Lower leg skin (tissue), 3 donors: ENCODE measurements at regions not wholly inside any gene's neighbourhood (a gene's known extent, or its start where the extent isn't known, plus 50 kb on each side); places are given as distances from the start of the nearest gene placed in this dataset.

Experiments used
- CTCF ChIP-seq, 3 donors: fragments of 450-650 bp; IDR thresholded peaks; one replicate each; pipeline ENCODE4 v1.5.1; 2016; ENCODE audit warnings: antibody characterized with exemption in 3 of 3, mild to moderate bottlenecking in 3 of 3, moderate library complexity in 2 of 3
- POLR2A ChIP-seq, 2 donors: fragments of 450-650 bp; IDR thresholded peaks; one replicate each; pipeline ENCODE4 v1.6.1; 2016 to 2017; ENCODE audit warnings: antibody characterized with exemption in 2 of 2, mild to moderate bottlenecking in 1 of 2, moderate library complexity in 1 of 2

- TF ChIP-seq CTCF (IDR thresholded peaks at IDR 0.05) (no peak), POLR2A (IDR thresholded peaks at IDR 0.05) (no peak)
Measured at GRCh38 chr6:94088870-94089269, 669.5 kb upstream of the EPHA7 start.
